ENCODE measurements at regions not wholly inside any gene's neighbourhood (a gene's known extent, or its start where the extent isn't known, plus 50 kb on each side); places are given as distances from the start of the nearest gene placed in this dataset.

DNA sequence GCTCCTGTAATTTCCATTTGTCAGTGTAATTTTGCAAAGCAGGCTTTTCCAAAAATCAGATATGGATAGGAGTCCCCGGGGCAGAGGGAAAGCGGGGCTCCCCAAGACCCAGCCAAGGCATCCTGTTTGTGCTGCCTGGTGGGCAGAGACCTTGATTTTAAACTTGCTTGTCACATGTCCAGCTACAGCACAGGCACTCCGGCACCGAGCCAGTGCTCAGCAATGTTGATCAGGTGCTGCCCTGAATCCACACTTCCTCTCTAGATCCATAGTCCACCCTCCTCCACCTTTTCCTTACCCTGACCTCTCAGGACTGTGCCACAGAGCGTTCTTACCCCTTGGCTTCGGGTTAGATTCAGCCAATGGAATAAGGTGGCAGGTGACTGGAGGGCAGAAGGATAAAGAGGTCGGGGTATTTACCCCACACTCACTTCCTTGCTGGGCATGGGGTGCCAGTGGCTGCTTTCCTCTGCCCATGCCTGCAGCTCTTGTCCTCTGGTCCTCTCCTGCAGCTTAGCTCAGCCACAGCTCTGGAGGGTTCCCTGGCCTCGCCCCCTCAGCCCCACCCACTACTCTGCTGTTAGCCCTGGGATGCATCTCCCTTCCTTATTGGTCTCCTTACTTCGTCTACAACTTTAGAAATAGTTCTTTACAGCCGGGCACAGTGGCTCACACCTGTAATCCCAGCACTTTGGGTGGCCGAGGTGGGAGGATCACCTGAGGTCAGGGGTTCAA lies 80.1 kb downstream of the IRF2BPL start:
- TF ChIP-seq, protein P1, sequence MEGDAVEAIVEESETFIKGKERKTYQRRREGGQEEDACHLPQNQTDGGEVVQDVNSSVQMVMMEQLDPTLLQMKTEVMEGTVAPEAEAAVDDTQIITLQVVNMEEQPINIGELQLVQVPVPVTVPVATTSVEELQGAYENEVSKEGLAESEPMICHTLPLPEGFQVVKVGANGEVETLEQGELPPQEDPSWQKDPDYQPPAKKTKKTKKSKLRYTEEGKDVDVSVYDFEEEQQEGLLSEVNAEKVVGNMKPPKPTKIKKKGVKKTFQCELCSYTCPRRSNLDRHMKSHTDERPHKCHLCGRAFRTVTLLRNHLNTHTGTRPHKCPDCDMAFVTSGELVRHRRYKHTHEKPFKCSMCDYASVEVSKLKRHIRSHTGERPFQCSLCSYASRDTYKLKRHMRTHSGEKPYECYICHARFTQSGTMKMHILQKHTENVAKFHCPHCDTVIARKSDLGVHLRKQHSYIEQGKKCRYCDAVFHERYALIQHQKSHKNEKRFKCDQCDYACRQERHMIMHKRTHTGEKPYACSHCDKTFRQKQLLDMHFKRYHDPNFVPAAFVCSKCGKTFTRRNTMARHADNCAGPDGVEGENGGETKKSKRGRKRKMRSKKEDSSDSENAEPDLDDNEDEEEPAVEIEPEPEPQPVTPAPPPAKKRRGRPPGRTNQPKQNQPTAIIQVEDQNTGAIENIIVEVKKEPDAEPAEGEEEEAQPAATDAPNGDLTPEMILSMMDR (IDR thresholded peaks at IDR 0.05) = no peak
- DNase-seq (ENCODE audit: low spot score) = no peak
- no peak overlapping the region for H3K4me3 ChIP-seq
- H3K27ac ChIP-seq = peak overlapping the region; percentile 78 to 89

GRCh38 chr14:76947838-76948184 lies 80.7 kb downstream of the IRF2BPL start:
- TF ChIP-seq, protein P1 (IDR thresholded peaks at IDR 0.05) = no peak
- Histone ChIP-seq H3K27ac (peak overlapping the region; percentile 78 to 89), H3K4me3 (no peak overlapping the region)
- DNase-seq (ENCODE audit: low spot score) = no peak

DNA sequence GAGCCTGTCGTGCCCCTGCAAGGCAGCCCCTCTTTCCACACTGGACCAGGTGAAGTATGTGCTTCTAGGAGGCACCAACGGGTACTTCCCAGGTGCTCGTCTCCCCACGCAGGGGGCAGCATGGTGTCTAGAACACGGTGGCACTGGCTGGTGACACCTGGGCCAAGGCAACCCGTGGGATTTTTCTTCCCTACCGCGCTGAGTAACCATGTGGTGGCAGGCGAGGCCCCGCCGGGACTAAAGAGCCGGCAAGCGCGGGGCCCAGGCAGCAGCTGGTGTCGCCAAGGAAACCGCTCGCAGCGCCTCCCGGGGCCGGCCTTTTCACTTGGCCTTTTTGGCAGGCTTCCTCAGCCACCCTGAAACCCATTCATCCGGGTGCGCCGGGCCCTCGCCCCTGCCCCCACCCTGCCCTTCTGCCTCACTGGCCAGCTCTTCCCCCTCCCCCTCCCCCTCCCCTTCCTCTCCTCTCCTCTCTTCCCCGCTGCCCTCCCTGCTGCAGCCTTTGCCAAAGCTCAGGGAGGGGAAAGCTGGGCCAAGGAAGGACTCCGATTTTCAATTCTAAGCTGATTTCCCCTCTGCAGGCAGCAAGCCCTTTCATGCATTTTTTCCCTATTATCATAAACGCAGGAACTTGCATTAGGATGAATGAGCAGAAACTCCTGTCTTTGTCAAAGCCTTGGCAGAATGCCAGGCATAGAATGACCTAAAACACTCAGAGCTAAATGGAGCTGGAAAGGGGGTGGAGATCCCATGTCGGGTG lies 81.2 kb downstream of the IRF2BPL start:
- TF ChIP-seq, protein P1 (IDR thresholded peaks at IDR 0.05) = no peak
- peak; percentile 90 for DNase-seq (ENCODE audit: low spot score)
- H3K27ac ChIP-seq = peak overlapping the region; percentile 78 to 89
- peak overlapping the region; percentile 54 for H3K4me3 ChIP-seq

GRCh38 chr14:76946753-76947077 lies 81.8 kb downstream of the IRF2BPL start:
- Histone ChIP-seq H3K4me3 (peak overlapping the region; percentile 54), H3K27ac (peak overlapping the region; percentile 78 to 89)
- DNase-seq (ENCODE audit: low spot score) = no peak
- TF ChIP-seq, protein P1 (IDR thresholded peaks at IDR 0.05) = no peak

DNA sequence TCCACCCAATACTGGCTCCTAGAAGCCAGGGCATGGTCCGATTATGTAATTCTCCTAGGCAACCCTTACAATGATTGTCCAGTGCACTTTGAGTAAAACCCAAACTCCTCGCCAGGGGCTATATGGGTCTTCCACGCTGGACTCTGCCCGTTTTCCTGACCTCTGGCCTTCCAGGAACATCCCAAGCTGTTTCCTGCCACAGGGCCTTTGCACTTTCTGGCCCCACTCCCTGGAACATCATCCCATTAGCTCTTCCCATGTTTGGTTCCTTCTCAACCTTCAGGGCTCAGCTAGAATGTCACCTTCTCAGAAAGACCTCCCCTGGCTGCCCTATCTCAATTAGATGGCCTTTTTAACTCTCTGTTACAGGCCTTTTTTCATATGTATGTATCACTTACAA lies 85.4 kb downstream of the IRF2BPL start:
- H3K4me3 ChIP-seq = no peak overlapping the region
- TF ChIP-seq, protein P1 (IDR thresholded peaks at IDR 0.05) = no peak
- H3K27ac ChIP-seq = no peak overlapping the region
- DNase-seq (ENCODE audit: low spot score) = no peak

- no peak for DNase-seq (ENCODE audit: low spot score)
- no peak overlapping the region for H3K4me3 ChIP-seq
- TF ChIP-seq, protein P1 (IDR thresholded peaks at IDR 0.05) = no peak
- H3K27ac ChIP-seq = no peak overlapping the region
These were observed 86.3 kb downstream of the IRF2BPL start for GRCh38 chr14:76941946-76942805.

All from coronary artery (tissue), 2 donors.